Keratinocyte (primary cell): ENCODE measurements at regions not wholly inside any gene's neighbourhood (a gene's known extent, or its start where the extent isn't known, plus 50 kb on each side); places are given as distances from the start of the nearest gene placed in this dataset.

Source experiments
- DNase-seq: peaks from one replicate; pipeline ENCODE4 v3.0.0-alpha.2; 2011; ENCODE audit warnings: low read depth, missing footprints, low spot score
- FAIRE-seq: peaks from 2 replicates; lab custom pipeline; 2011; peaks lifted over from hg19 to GRCh38; lab: Jason Lieb, UNC
- H2AFZ ChIP-seq: 2 replicates; pipeline ENCODE4 v1.6.0; 2012; ENCODE audit warnings: low read length, control low read depth, inconsistent platforms; ENCODE audit not compliant: control insufficient read depth
- H3K27ac ChIP-seq: 2 replicates; pipeline ENCODE4 v1.5.1; 2011; ENCODE audit warnings: low read length; ENCODE audit not compliant: control insufficient read depth, insufficient read depth
- H3K27me3 ChIP-seq: 3 replicates; pipeline ENCODE4 v1.6.0; 2011; ENCODE audit warnings: low read length; ENCODE audit not compliant: control insufficient read depth, insufficient read depth; ENCODE audit errors: extremely low read depth
- H3K36me3 ChIP-seq, 2 experiments: 2 replicates in 1 of 2; 3 replicates in 1 of 2; pipeline ENCODE4 v1.5.1; 2011; ENCODE audit warnings: low read length in 2 of 2, mild to moderate bottlenecking in 1 of 2; ENCODE audit not compliant: control insufficient read depth in 2 of 2, insufficient read depth in 2 of 2; ENCODE audit errors: extremely low read depth in 1 of 2
- H3K4me1 ChIP-seq: 3 replicates; pipeline ENCODE4 v1.5.1; 2011; ENCODE audit warnings: low read length; ENCODE audit not compliant: control insufficient read depth, insufficient read depth; ENCODE audit errors: extremely low read depth
- H3K4me2 ChIP-seq: 3 replicates; pipeline ENCODE4 v1.6.0; 2011; ENCODE audit warnings: low read depth, low read length; ENCODE audit not compliant: control insufficient read depth, insufficient read depth; ENCODE audit errors: extremely low read depth
- H3K4me3 ChIP-seq, 3 experiments: fragments of 200-600 bp in 1 of 3; sonication (generic) in 1 of 3; 2 replicates in 2 of 3; 3 replicates in 1 of 3; pipeline ENCODE4 v1.5.1; 2011 to 2016; ENCODE audit warnings: low read length in 3 of 3, mild to moderate bottlenecking in 3 of 3, control low read depth in 2 of 3, inconsistent platforms in 1 of 3, low read depth in 1 of 3, mixed read lengths in 1 of 3, mixed run types in 1 of 3, moderate library complexity in 1 of 3; ENCODE audit not compliant: control insufficient read depth in 2 of 3, insufficient read depth in 2 of 3; ENCODE audit errors: extremely low read depth in 1 of 3
- H3K79me2 ChIP-seq: 2 replicates; pipeline ENCODE4 v1.6.0; 2012; ENCODE audit warnings: low read length; ENCODE audit not compliant: control insufficient read depth, insufficient read depth
- H3K9ac ChIP-seq: 3 replicates; pipeline ENCODE4 v1.6.0; 2011; ENCODE audit warnings: low read length; ENCODE audit not compliant: control insufficient read depth, insufficient read depth; ENCODE audit errors: extremely low read depth
- H3K9me1 ChIP-seq: 3 replicates; pipeline ENCODE4 v1.6.0; 2011; ENCODE audit warnings: low read length; ENCODE audit not compliant: control insufficient read depth, insufficient read depth; ENCODE audit errors: extremely low read depth
- H3K9me3 ChIP-seq: 2 replicates; pipeline ENCODE4 v1.5.1; 2012; ENCODE audit warnings: low read depth, low read length; ENCODE audit not compliant: control insufficient read depth
- H4K20me1 ChIP-seq: 3 replicates; pipeline ENCODE4 v1.6.0; 2011; ENCODE audit warnings: low read length; ENCODE audit not compliant: control insufficient read depth, insufficient read depth; ENCODE audit errors: extremely low read depth
- CTCF ChIP-seq, 3 experiments: IDR thresholded peaks in 1 of 3; conservative IDR thresholded peaks in 1 of 3; optimal IDR thresholded peaks in 1 of 3; 2 replicates in 2 of 3; 3 replicates in 1 of 3; pipeline versions ENCODE3 to v1.5.1; 2011; ENCODE audit warnings: low read length in 3 of 3, mild to moderate bottlenecking in 3 of 3, moderate library complexity in 2 of 3, control low read depth in 1 of 3, inconsistent platforms in 1 of 3; ENCODE audit not compliant: insufficient read depth in 2 of 3; ENCODE audit errors: extremely low read depth in 1 of 3
- EZH2 ChIP-seq: IDR thresholded peaks from one replicate; pipeline ENCODE4 v1.6.1; 2012; ENCODE audit warnings: inconsistent platforms, mild to moderate bottlenecking, low read length, moderate library complexity
- dilution Hi-C: fragments of 300-500 bp; cut with MboI; formaldehyde crosslinking; loops from one replicate; pipeline ENCODE4 v1.7.0; 2020; ENCODE audit warnings: low sequenced_read_pairs; ENCODE audit not compliant: extremely low pct_ligation_motif_present

- H2AFZ ChIP-seq = no peak overlapping the region
- no peak overlapping the region for H3K4me2 ChIP-seq
- H3K9me3 ChIP-seq = no peaks in the 10 kb centered on the region
- TF ChIP-seq CTCF (optimal IDR thresholded peaks at IDR 0.05 in 1 of 3, IDR thresholded peaks at IDR 0.05 in 1 of 3, conservative IDR thresholded peaks at IDR 0.05 in 1 of 3; ENCODE audit: extremely low read depth in 1 of 3, insufficient read depth in 2 of 3, low read length in 3 of 3) = no peak
- TF ChIP-seq EZH2 = no peak
- no peaks in the 10 kb centered on the region for H3K9me1 ChIP-seq
- H3K79me2 ChIP-seq = no peaks in the 10 kb centered on the region
- H3K4me1 ChIP-seq = no peaks in the 10 kb centered on the region
- dilution Hi-C loops = no loop called here
- no peak overlapping the region for H3K4me3 ChIP-seq
- no peaks in the 10 kb centered on the region for H4K20me1 ChIP-seq
- no peak overlapping the region for H3K9ac ChIP-seq
- no peaks in the 10 kb centered on the region for H3K36me3 ChIP-seq
- no peak overlapping the region for H3K27ac ChIP-seq
- no peaks in the 10 kb centered on the region for H3K27me3 ChIP-seq
- DNase-seq (no peak), FAIRE-seq (no peak)
Observed at GRCh38 chr21:16956824-16957223, 556.0 kb upstream of the CXADR start.

GRCh38 chr21:16965424-16965823 is 547.4 kb upstream of the CXADR start:
- H4K20me1 ChIP-seq = no peaks in the 10 kb centered on the region
- H3K4me3 ChIP-seq = no peak overlapping the region
- no peak overlapping the region for H2AFZ ChIP-seq
- no peak overlapping the region for H3K27ac ChIP-seq
- TF ChIP-seq EZH2 (no peak), CTCF (optimal IDR thresholded peaks at IDR 0.05 in 1 of 3, IDR thresholded peaks at IDR 0.05 in 1 of 3, conservative IDR thresholded peaks at IDR 0.05 in 1 of 3; ENCODE audit: extremely low read depth in 1 of 3, insufficient read depth in 2 of 3, low read length in 3 of 3) (no peak)
- FAIRE-seq (no peak), DNase-seq (no peak)
- no peak overlapping the region for H3K9ac ChIP-seq
- H3K27me3 ChIP-seq = no peaks in the 10 kb centered on the region
- no peaks in the 10 kb centered on the region for H3K9me1 ChIP-seq
- H3K4me1 ChIP-seq = no peaks in the 10 kb centered on the region
- no peaks in the 10 kb centered on the region for H3K36me3 ChIP-seq
- dilution Hi-C loops = no loop called here
- no peak overlapping the region for H3K4me2 ChIP-seq
- no peaks in the 10 kb centered on the region for H3K9me3 ChIP-seq
- H3K79me2 ChIP-seq = no peaks in the 10 kb centered on the region
